ENCODE measurements at regions not wholly inside any gene's neighbourhood (a gene's known extent, or its start where the extent isn't known, plus 50 kb on each side); places are given as distances from the start of the nearest gene placed in this dataset.

DNA sequence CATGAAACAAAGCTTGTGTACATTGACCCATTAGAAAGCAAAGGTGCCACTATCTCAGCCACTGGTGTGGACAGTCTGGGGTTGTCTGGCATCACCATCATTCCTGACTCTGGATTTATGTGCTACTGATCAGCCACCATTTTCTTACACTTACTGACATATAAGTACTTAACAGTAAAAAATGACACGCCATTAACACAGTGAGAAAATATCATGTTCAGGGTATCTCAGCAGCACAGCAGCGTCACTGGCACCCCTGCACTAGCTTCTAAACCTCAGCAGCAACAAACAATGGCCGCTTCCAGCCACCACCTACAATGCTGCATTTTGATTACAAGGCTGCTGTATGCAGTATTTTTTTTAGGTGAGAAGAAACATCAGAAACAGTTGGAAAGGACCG is 253.4 kb upstream of the HDAC4 start:
- TF ChIP-seq, protein P1, sequence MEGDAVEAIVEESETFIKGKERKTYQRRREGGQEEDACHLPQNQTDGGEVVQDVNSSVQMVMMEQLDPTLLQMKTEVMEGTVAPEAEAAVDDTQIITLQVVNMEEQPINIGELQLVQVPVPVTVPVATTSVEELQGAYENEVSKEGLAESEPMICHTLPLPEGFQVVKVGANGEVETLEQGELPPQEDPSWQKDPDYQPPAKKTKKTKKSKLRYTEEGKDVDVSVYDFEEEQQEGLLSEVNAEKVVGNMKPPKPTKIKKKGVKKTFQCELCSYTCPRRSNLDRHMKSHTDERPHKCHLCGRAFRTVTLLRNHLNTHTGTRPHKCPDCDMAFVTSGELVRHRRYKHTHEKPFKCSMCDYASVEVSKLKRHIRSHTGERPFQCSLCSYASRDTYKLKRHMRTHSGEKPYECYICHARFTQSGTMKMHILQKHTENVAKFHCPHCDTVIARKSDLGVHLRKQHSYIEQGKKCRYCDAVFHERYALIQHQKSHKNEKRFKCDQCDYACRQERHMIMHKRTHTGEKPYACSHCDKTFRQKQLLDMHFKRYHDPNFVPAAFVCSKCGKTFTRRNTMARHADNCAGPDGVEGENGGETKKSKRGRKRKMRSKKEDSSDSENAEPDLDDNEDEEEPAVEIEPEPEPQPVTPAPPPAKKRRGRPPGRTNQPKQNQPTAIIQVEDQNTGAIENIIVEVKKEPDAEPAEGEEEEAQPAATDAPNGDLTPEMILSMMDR (IDR thresholded peaks at IDR 0.05): no peak
- TF ChIP-seq POLR2AphosphoS5 (IDR thresholded peaks at IDR 0.05): no peak
- TF ChIP-seq POLR2A (IDR thresholded peaks at IDR 0.05): no peak
